Umbilical cord (tissue), 1 donor: ENCODE measurements at regions not wholly inside any gene's neighbourhood (a gene's known extent, or its start where the extent isn't known, plus 50 kb on each side); places are given as distances from the start of the nearest gene placed in this dataset.

Experiments used
- DNase-seq: peaks from one replicate; pipeline ENCODE4 v3.0.0-alpha.2; 2015; ENCODE audit warnings: low spot score

DNA sequence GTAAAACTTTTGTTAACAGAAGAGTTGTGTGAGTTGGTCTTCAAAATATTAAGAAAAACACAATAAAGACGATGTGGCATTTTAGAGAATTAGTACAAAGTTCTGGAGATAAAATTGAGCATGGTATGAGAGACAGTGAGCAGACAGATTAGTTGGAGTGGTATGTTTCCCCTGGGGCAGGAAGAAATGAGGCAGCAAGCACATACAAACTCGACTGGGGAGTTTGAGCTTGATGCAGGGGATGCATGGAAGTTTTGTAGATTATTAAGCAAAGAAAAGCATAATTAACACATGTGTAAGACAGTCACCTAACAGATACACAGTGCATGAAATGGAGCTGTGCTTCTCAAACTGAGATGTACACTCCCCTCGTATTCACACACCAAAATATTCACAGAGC lies 58.1 kb upstream of the IL2 start:
- peak; percentile 3 for DNase-seq

- DNase-seq: no peak
These were observed 55.9 kb upstream of the IL2 start for GRCh38 chr4:122512430-122512829.

DNA sequence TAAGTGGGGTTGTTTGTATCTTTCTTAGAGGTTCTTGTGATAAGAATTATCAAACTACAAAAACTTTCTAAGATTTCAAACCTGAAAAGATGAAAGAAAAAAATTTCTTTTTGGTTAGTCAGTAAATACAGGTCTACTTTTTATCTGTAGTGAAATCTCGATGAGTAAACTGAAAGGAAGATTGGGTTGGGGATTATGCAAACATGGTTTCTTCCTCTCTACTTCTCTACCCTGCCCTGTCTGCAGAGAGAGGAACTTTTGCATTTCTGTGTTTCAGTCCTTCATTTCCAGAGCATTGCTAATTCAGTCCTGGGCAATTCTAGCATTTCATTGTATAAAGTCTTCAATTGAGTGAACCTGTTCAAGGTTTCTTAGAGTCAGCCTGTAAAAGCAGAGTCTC lies 51.6 kb upstream of the IL2 start:
- DNase-seq: no peak
